Stimulated activated CD4-positive, alpha-beta T cell treated with anti-CD3 and anti-CD28 coated beads, Interleukin-2, amount 100 ng/mL, for 48 hours (primary cell): ENCODE measurements at regions not wholly inside any gene's neighbourhood (a gene's known extent, or its start where the extent isn't known, plus 50 kb on each side); places are given as distances from the start of the nearest gene placed in this dataset.

Experiments
- DNase-seq, 2 donors: peaks; one replicate each; pipeline ENCODE4 v3.0.0-alpha.2; 2020

- DNase-seq, result no peak
These were observed 1465.7 kb upstream of the PIK3C3 start for GRCh38 chr18:40489301-40489700.

- no peak for DNase-seq
These were observed 1469.7 kb upstream of the PIK3C3 start for GRCh38 chr18:40485318-40485717.

- no peak for DNase-seq
These were observed 1481.6 kb upstream of the PIK3C3 start for GRCh38 chr18:40473221-40474029.

GRCh38 chr18:40470723-40471122, 1484.3 kb upstream of the PIK3C3 start:
- DNase-seq, result no peak

GRCh38 chr18:40469851-40470250, 1485.2 kb upstream of the PIK3C3 start:
- DNase-seq, result no peak

- DNase-seq, result no peak
These were observed 1485.7 kb upstream of the PIK3C3 start for GRCh38 chr18:40469316-40469715.

- DNase-seq, result no peak
These were observed 1491.0 kb upstream of the PIK3C3 start for GRCh38 chr18:40464032-40464431.

- no peak for DNase-seq
These were observed 1501.1 kb upstream of the PIK3C3 start for GRCh38 chr18:40453903-40454302.

- DNase-seq, result no peak
These were observed 1502.4 kb upstream of the PIK3C3 start for GRCh38 chr18:40452599-40452998.

GRCh38 chr18:40450751-40451150, 1504.3 kb upstream of the PIK3C3 start:
- no peak for DNase-seq

- DNase-seq, result no peak
These were observed 1507.2 kb upstream of the PIK3C3 start for GRCh38 chr18:40447820-40448219.

- no peak for DNase-seq
These were observed 1514.9 kb upstream of the PIK3C3 start for GRCh38 chr18:40440088-40440487.

GRCh38 chr18:40437517-40437916, 1517.5 kb upstream of the PIK3C3 start:
- DNase-seq, result no peak

- DNase-seq, result no peak
These were observed 1523.7 kb upstream of the PIK3C3 start for GRCh38 chr18:40431071-40431985.

- no peak for DNase-seq
These were observed 1531.7 kb upstream of the PIK3C3 start for GRCh38 chr18:40423291-40423690.

GRCh38 chr18:40420675-40421074, 1534.4 kb upstream of the PIK3C3 start:
- DNase-seq, result no peak

GRCh38 chr18:40417501-40417900, 1537.5 kb upstream of the PIK3C3 start:
- DNase-seq, result no peak

- DNase-seq, result no peak
These were observed 1539.2 kb upstream of the PIK3C3 start for GRCh38 chr18:40415821-40416220.

- DNase-seq, result no peak
These were observed 1539.8 kb upstream of the PIK3C3 start for GRCh38 chr18:40415176-40415791.

GRCh38 chr18:40414155-40414754, 1540.8 kb upstream of the PIK3C3 start:
- DNase-seq, result no peak

- no peak for DNase-seq
These were observed 1541.9 kb upstream of the PIK3C3 start for GRCh38 chr18:40413160-40413559.

GRCh38 chr18:40412410-40412809, 1542.6 kb upstream of the PIK3C3 start:
- DNase-seq, result no peak

- DNase-seq, result no peak
These were observed 1547.1 kb upstream of the PIK3C3 start for GRCh38 chr18:40407909-40408308.
